ENCODE measurements at regions not wholly inside any gene's neighbourhood (a gene's known extent, or its start where the extent isn't known, plus 50 kb on each side); places are given as distances from the start of the nearest gene placed in this dataset.

GRCh38 chr14:82533351-82533750 is 999.7 kb upstream of the SEL1L start:
- Histone ChIP-seq H3K9me3 (ENCODE audit: control insufficient read depth, low read depth, low read length) (no peaks in the 10 kb centered on the region), H3K4me1 (ENCODE audit: control insufficient read depth, insufficient read depth, low read length) (no peaks in the 10 kb centered on the region), H3K36me3 (ENCODE audit: control insufficient read depth, insufficient read depth, low read length) (no peaks in the 10 kb centered on the region), H3K27ac (ENCODE audit: low read length) (no peak overlapping the region), H3K4me3 (ENCODE audit: low read length) (no peak overlapping the region), H3K27me3 (ENCODE audit: control insufficient read depth, insufficient read depth, low read length) (no peaks in the 10 kb centered on the region)
- WGBS (ENCODE audit: insufficient coverage, low lambda C conversion rate): 100% methylated on average over 2 of the region's 2 CpGs
- DNase-seq: no peak

- no peaks in the 10 kb centered on the region for H3K9me3 ChIP-seq (ENCODE audit: control insufficient read depth, low read depth, low read length)
- no peaks in the 10 kb centered on the region for H3K27me3 ChIP-seq (ENCODE audit: control insufficient read depth, insufficient read depth, low read length)
- no peak overlapping the region for H3K27ac ChIP-seq (ENCODE audit: low read length)
- no peaks in the 10 kb centered on the region for H3K4me1 ChIP-seq (ENCODE audit: control insufficient read depth, insufficient read depth, low read length)
- DNase-seq: no peak
- no peak overlapping the region for H3K4me3 ChIP-seq (ENCODE audit: low read length)
- WGBS (ENCODE audit: insufficient coverage, low lambda C conversion rate): 100% methylated on average over 1 of the region's 2 CpGs
- H3K36me3 ChIP-seq (ENCODE audit: control insufficient read depth, insufficient read depth, low read length): no peaks in the 10 kb centered on the region
These were observed 1002.9 kb upstream of the SEL1L start for GRCh38 chr14:82536566-82536965.

GRCh38 chr14:82537831-82538230 is 1004.2 kb upstream of the SEL1L start:
- no peak for DNase-seq
- no peaks in the 10 kb centered on the region for H3K9me3 ChIP-seq (ENCODE audit: control insufficient read depth, low read depth, low read length)
- H3K27me3 ChIP-seq (ENCODE audit: control insufficient read depth, insufficient read depth, low read length): no peaks in the 10 kb centered on the region
- 93% methylated on average over 2 of the region's 3 CpGs for WGBS (ENCODE audit: insufficient coverage, low lambda C conversion rate)
- H3K27ac ChIP-seq (ENCODE audit: low read length): no peak overlapping the region
- no peak overlapping the region for H3K4me3 ChIP-seq (ENCODE audit: low read length)
- H3K4me1 ChIP-seq (ENCODE audit: control insufficient read depth, insufficient read depth, low read length): no peaks in the 10 kb centered on the region
- H3K36me3 ChIP-seq (ENCODE audit: control insufficient read depth, insufficient read depth, low read length): no peaks in the 10 kb centered on the region

- no peaks in the 10 kb centered on the region for H3K27me3 ChIP-seq (ENCODE audit: control insufficient read depth, insufficient read depth, low read length)
- H3K9me3 ChIP-seq (ENCODE audit: control insufficient read depth, low read depth, low read length): no peaks in the 10 kb centered on the region
- 57% methylated on average over 2 of the region's 2 CpGs for WGBS (ENCODE audit: insufficient coverage, low lambda C conversion rate)
- DNase-seq: no peak
- no peaks in the 10 kb centered on the region for H3K36me3 ChIP-seq (ENCODE audit: control insufficient read depth, insufficient read depth, low read length)
- H3K4me3 ChIP-seq (ENCODE audit: low read length): no peak overlapping the region
- H3K27ac ChIP-seq (ENCODE audit: low read length): no peak overlapping the region
- H3K4me1 ChIP-seq (ENCODE audit: control insufficient read depth, insufficient read depth, low read length): no peaks in the 10 kb centered on the region
These were observed 1012.7 kb upstream of the SEL1L start for GRCh38 chr14:82546401-82546800.

- DNase-seq: no peak
- no peaks in the 10 kb centered on the region for H3K9me3 ChIP-seq (ENCODE audit: control insufficient read depth, low read depth, low read length)
- no peaks in the 10 kb centered on the region for H3K4me1 ChIP-seq (ENCODE audit: control insufficient read depth, insufficient read depth, low read length)
- no peaks in the 10 kb centered on the region for H3K36me3 ChIP-seq (ENCODE audit: control insufficient read depth, insufficient read depth, low read length)
- H3K4me3 ChIP-seq (ENCODE audit: low read length): no peak overlapping the region
- H3K27ac ChIP-seq (ENCODE audit: low read length): no peak overlapping the region
- H3K27me3 ChIP-seq (ENCODE audit: control insufficient read depth, insufficient read depth, low read length): no peaks in the 10 kb centered on the region
- WGBS (ENCODE audit: insufficient coverage, low lambda C conversion rate): 60% methylated on average over 1 of the region's 9 CpGs
These were observed 1015.8 kb upstream of the SEL1L start for GRCh38 chr14:82549306-82549990.

GRCh38 chr14:82562881-82563280 is 1029.2 kb upstream of the SEL1L start:
- 70% methylated on average over 2 of the region's 2 CpGs for WGBS (ENCODE audit: insufficient coverage, low lambda C conversion rate)
- DNase-seq: no peak
- H3K27me3 ChIP-seq (ENCODE audit: control insufficient read depth, insufficient read depth, low read length): no peaks in the 10 kb centered on the region
- H3K4me3 ChIP-seq (ENCODE audit: low read length): no peak overlapping the region
- no peaks in the 10 kb centered on the region for H3K36me3 ChIP-seq (ENCODE audit: control insufficient read depth, insufficient read depth, low read length)
- H3K4me1 ChIP-seq (ENCODE audit: control insufficient read depth, insufficient read depth, low read length): no peaks in the 10 kb centered on the region
- H3K9me3 ChIP-seq (ENCODE audit: control insufficient read depth, low read depth, low read length): no peaks in the 10 kb centered on the region
- H3K27ac ChIP-seq (ENCODE audit: low read length): no peak overlapping the region

GRCh38 chr14:82565825-82566224 is 1032.2 kb upstream of the SEL1L start:
- WGBS (ENCODE audit: insufficient coverage, low lambda C conversion rate): no CpG with 5 or more reads among the region's 1 CpG
- DNase-seq: no peak
- no peak overlapping the region for H3K4me3 ChIP-seq (ENCODE audit: low read length)
- no peaks in the 10 kb centered on the region for H3K27me3 ChIP-seq (ENCODE audit: control insufficient read depth, insufficient read depth, low read length)
- no peaks in the 10 kb centered on the region for H3K9me3 ChIP-seq (ENCODE audit: control insufficient read depth, low read depth, low read length)
- no peaks in the 10 kb centered on the region for H3K4me1 ChIP-seq (ENCODE audit: control insufficient read depth, insufficient read depth, low read length)
- H3K27ac ChIP-seq (ENCODE audit: low read length): no peak overlapping the region
- no peaks in the 10 kb centered on the region for H3K36me3 ChIP-seq (ENCODE audit: control insufficient read depth, insufficient read depth, low read length)

- Histone ChIP-seq H3K36me3 (ENCODE audit: control insufficient read depth, insufficient read depth, low read length) (no peaks in the 10 kb centered on the region), H3K27me3 (ENCODE audit: control insufficient read depth, insufficient read depth, low read length) (no peaks in the 10 kb centered on the region), H3K9me3 (ENCODE audit: control insufficient read depth, low read depth, low read length) (no peaks in the 10 kb centered on the region), H3K27ac (ENCODE audit: low read length) (no peak overlapping the region), H3K4me1 (ENCODE audit: control insufficient read depth, insufficient read depth, low read length) (no peaks in the 10 kb centered on the region), H3K4me3 (ENCODE audit: low read length) (no peak overlapping the region)
- no peak for DNase-seq
- WGBS (ENCODE audit: insufficient coverage, low lambda C conversion rate): 100% methylated on average over 1 of the region's 3 CpGs
These were observed 1053.6 kb upstream of the SEL1L start for GRCh38 chr14:82587226-82587625.

- Histone ChIP-seq H3K4me1 (ENCODE audit: control insufficient read depth, insufficient read depth, low read length) (no peaks in the 10 kb centered on the region), H3K9me3 (ENCODE audit: control insufficient read depth, low read depth, low read length) (no peaks in the 10 kb centered on the region), H3K27me3 (ENCODE audit: control insufficient read depth, insufficient read depth, low read length) (no peaks in the 10 kb centered on the region), H3K4me3 (ENCODE audit: low read length) (no peak overlapping the region), H3K27ac (ENCODE audit: low read length) (no peak overlapping the region), H3K36me3 (ENCODE audit: control insufficient read depth, insufficient read depth, low read length) (no peaks in the 10 kb centered on the region)
- DNase-seq: no peak
These were observed 1061.8 kb upstream of the SEL1L start for GRCh38 chr14:82595466-82595865.

GRCh38 chr14:82602794-82603193 is 1069.1 kb upstream of the SEL1L start:
- no CpG with 5 or more reads among the region's 1 CpG for WGBS (ENCODE audit: insufficient coverage, low lambda C conversion rate)
- no peaks in the 10 kb centered on the region for H3K9me3 ChIP-seq (ENCODE audit: control insufficient read depth, low read depth, low read length)

GRCh38 chr14:82604819-82605218 is 1071.2 kb upstream of the SEL1L start:
- Histone ChIP-seq H3K4me3 (ENCODE audit: low read length) (no peak overlapping the region), H3K9me3 (ENCODE audit: control insufficient read depth, low read depth, low read length) (no peaks in the 10 kb centered on the region), H3K27me3 (ENCODE audit: control insufficient read depth, insufficient read depth, low read length) (no peaks in the 10 kb centered on the region), H3K36me3 (ENCODE audit: control insufficient read depth, insufficient read depth, low read length) (no peaks in the 10 kb centered on the region), H3K27ac (ENCODE audit: low read length) (no peak overlapping the region), H3K4me1 (ENCODE audit: control insufficient read depth, insufficient read depth, low read length) (no peaks in the 10 kb centered on the region)
- no peak for DNase-seq

More at GRCh38 chr14:82602794-82603193, 1069.1 kb upstream of the SEL1L start:
- Histone ChIP-seq H3K36me3 (ENCODE audit: control insufficient read depth, insufficient read depth, low read length) (no peaks in the 10 kb centered on the region), H3K4me1 (ENCODE audit: control insufficient read depth, insufficient read depth, low read length) (no peaks in the 10 kb centered on the region), H3K27ac (ENCODE audit: low read length) (no peak overlapping the region), H3K27me3 (ENCODE audit: control insufficient read depth, insufficient read depth, low read length) (no peaks in the 10 kb centered on the region), H3K4me3 (ENCODE audit: low read length) (no peak overlapping the region)
- no peak for DNase-seq
